Fibroblast of skin of back (primary cell): ENCODE measurements at regions not wholly inside any gene's neighbourhood (a gene's known extent, or its start where the extent isn't known, plus 50 kb on each side); places are given as distances from the start of the nearest gene placed in this dataset.
"Not testable (repeated sequence)": the region's sequence is repeated elsewhere in the genome, so short reads cannot be mapped to it uniquely, and the experiment has no call there.

Experiments used
- DNase-seq: peaks from one replicate; pipeline ENCODE4 v3.0.0-alpha.2; 2013

- peak; percentile 21 for DNase-seq
These were observed 703.8 kb upstream of the NR2F2 start for GRCh38 chr15:95626501-95627361.

GRCh38 chr15:95629503-95630168 is 700.9 kb upstream of the NR2F2 start:
- DNase-seq: no peak

- no peak for DNase-seq
These were observed 699.8 kb upstream of the NR2F2 start for GRCh38 chr15:95630683-95631082.

- no peak for DNase-seq
These were observed 694.8 kb upstream of the NR2F2 start for GRCh38 chr15:95635666-95636065.

GRCh38 chr15:95636107-95636506 is 694.4 kb upstream of the NR2F2 start:
- no peak for DNase-seq

- not testable (repeated sequence) for DNase-seq
These were observed 693.3 kb upstream of the NR2F2 start for GRCh38 chr15:95637234-95637633.

- DNase-seq: no peak
These were observed 691.3 kb upstream of the NR2F2 start for GRCh38 chr15:95639208-95639607.

- DNase-seq: no peak
These were observed 686.2 kb upstream of the NR2F2 start for GRCh38 chr15:95644100-95644875.

- no peak for DNase-seq
These were observed 684.6 kb upstream of the NR2F2 start for GRCh38 chr15:95645791-95646338.

- no peak for DNase-seq
These were observed 683.8 kb upstream of the NR2F2 start for GRCh38 chr15:95646484-95647273.

- DNase-seq: no peak
These were observed 682.8 kb upstream of the NR2F2 start for GRCh38 chr15:95647531-95648277.

GRCh38 chr15:95653361-95653805 is 677.1 kb upstream of the NR2F2 start:
- DNase-seq: no peak

- DNase-seq: no peak
These were observed 675.4 kb upstream of the NR2F2 start for GRCh38 chr15:95655089-95655607.

GRCh38 chr15:95656595-95656994 is 673.9 kb upstream of the NR2F2 start:
- no peak for DNase-seq

- peak; percentile 84 for DNase-seq
These were observed 671.7 kb upstream of the NR2F2 start for GRCh38 chr15:95658799-95659198.

GRCh38 chr15:95659656-95660055 is 670.8 kb upstream of the NR2F2 start:
- no peak for DNase-seq

- no peak for DNase-seq
These were observed 667.9 kb upstream of the NR2F2 start for GRCh38 chr15:95662638-95663037.

- DNase-seq: peak; percentile 78
These were observed 667.1 kb upstream of the NR2F2 start for GRCh38 chr15:95663156-95664100.

GRCh38 chr15:95664450-95664849 is 666.0 kb upstream of the NR2F2 start:
- DNase-seq: no peak
